KMS-11 (cell line): ENCODE measurements at regions not wholly inside any gene's neighbourhood (a gene's known extent, or its start where the extent isn't known, plus 50 kb on each side); places are given as distances from the start of the nearest gene placed in this dataset.

Experiments used
- H2AFZ ChIP-seq: fragments of 200-600 bp; sonication (generic); 2 replicates; pipeline ENCODE4 v1.6.1; 2016; ENCODE audit warnings: antibody characterized with exemption, mixed run types, low read depth
- H3K27ac ChIP-seq: fragments of 200-600 bp; sonication (generic); 2 replicates; pipeline ENCODE4 v1.6.1; 2016; ENCODE audit warnings: mild to moderate bottlenecking, mixed run types
- H3K27me3 ChIP-seq: fragments of 200-600 bp; sonication (generic); 2 replicates; pipeline ENCODE4 v1.6.1; 2017; ENCODE audit warnings: mild to moderate bottlenecking, low read depth, mixed run types, moderate library complexity; ENCODE audit not compliant: insufficient read depth
- H3K36me3 ChIP-seq: fragments of 200-600 bp; sonication (generic); 2 replicates; pipeline ENCODE4 v1.6.1; 2017; ENCODE audit warnings: mild to moderate bottlenecking, mixed run types; ENCODE audit not compliant: insufficient read depth
- H3K4me1 ChIP-seq: fragments of 200-600 bp; sonication (generic); 2 replicates; pipeline ENCODE4 v1.6.1; 2016; ENCODE audit warnings: mild to moderate bottlenecking, low read depth, mixed run types; ENCODE audit not compliant: poor library complexity, severe bottlenecking
- H3K4me2 ChIP-seq: fragments of 200-600 bp; sonication (generic); 2 replicates; pipeline ENCODE4 v1.7.0; 2016; ENCODE audit warnings: mild to moderate bottlenecking, mixed run types
- H3K4me3 ChIP-seq: fragments of 200-600 bp; sonication (generic); IDR thresholded peaks from 2 replicates; pipeline ENCODE4 v1.6.1; 2017; ENCODE audit warnings: low read depth, low read length, mixed read lengths; ENCODE audit not compliant: insufficient read depth
- H3K79me2 ChIP-seq: fragments of 200-600 bp; sonication (generic); 2 replicates; pipeline ENCODE4 v1.6.1; 2016; ENCODE audit warnings: low read depth, mixed run types; ENCODE audit not compliant: insufficient read depth
- H3K9ac ChIP-seq: fragments of 200-600 bp; sonication (generic); 2 replicates; pipeline ENCODE4 v1.6.1; 2016; ENCODE audit warnings: mild to moderate bottlenecking, mixed run types
- H4K20me1 ChIP-seq: fragments of 200-600 bp; sonication (generic); 2 replicates; pipeline ENCODE4 v1.6.1; 2016; ENCODE audit warnings: mild to moderate bottlenecking, mixed run types; ENCODE audit not compliant: insufficient read depth
- TF ChIP-seq, protein P1 (sequence below): fragments of 200-600 bp; sonication (generic); conservative IDR thresholded peaks from 2 replicates; pipeline ENCODE4 v1.6.1; 2017; ENCODE audit warnings: low read depth, mild to moderate bottlenecking, antibody characterized with exemption, low read length, moderate library complexity, mixed read lengths

DNA sequence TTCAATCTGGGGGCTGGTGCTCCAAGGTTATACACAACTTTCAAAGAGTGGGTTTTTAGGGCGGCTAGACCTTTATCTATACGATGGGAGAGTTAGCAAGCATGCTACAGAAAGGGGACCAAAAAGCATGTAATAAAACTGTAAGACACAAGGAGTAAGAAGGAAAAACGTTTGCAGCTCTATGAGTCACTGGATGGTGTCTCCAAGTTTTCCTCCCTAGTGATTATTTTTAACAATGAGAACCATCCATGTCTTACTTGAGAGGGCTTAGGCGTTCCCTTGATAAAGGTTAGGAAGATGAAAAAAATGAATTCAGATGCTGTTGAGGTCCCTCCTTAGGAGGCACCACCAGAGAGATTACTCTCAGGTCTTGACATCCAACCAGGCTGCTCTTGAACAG, 75.9 kb downstream of the HRH4 start:
- no peak overlapping the region for H2AFZ ChIP-seq
- no peaks in the 10 kb centered on the region for H4K20me1 ChIP-seq
- H3K36me3 ChIP-seq = no peaks in the 10 kb centered on the region
- TF ChIP-seq, protein P1, sequence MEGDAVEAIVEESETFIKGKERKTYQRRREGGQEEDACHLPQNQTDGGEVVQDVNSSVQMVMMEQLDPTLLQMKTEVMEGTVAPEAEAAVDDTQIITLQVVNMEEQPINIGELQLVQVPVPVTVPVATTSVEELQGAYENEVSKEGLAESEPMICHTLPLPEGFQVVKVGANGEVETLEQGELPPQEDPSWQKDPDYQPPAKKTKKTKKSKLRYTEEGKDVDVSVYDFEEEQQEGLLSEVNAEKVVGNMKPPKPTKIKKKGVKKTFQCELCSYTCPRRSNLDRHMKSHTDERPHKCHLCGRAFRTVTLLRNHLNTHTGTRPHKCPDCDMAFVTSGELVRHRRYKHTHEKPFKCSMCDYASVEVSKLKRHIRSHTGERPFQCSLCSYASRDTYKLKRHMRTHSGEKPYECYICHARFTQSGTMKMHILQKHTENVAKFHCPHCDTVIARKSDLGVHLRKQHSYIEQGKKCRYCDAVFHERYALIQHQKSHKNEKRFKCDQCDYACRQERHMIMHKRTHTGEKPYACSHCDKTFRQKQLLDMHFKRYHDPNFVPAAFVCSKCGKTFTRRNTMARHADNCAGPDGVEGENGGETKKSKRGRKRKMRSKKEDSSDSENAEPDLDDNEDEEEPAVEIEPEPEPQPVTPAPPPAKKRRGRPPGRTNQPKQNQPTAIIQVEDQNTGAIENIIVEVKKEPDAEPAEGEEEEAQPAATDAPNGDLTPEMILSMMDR = no peak
- H3K9ac ChIP-seq = no peak overlapping the region
- no peaks in the 10 kb centered on the region for H3K4me1 ChIP-seq
- H3K27ac ChIP-seq = no peak overlapping the region
- H3K79me2 ChIP-seq = no peaks in the 10 kb centered on the region
- no peak overlapping the region for H3K4me2 ChIP-seq
- H3K27me3 ChIP-seq = no peaks in the 10 kb centered on the region
- H3K4me3 ChIP-seq = no peak overlapping the region

DNA sequence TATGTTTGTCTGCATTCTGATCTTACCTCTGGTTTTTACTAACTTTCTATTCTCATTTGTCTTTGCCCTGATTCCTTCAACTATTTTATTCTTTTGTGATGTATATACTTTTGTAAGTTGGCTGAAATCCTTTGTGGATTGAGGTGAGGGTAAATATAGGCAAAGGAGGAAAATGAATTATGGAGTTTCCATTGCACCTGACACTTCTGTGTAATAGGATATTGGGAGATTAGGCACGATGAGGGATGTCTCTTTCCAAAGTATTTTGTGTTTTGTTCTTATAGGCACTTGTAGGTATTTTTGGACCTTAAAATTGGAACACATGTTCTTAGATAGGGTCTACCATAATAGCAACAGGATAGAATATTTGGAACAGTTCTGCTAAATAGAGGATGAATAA, 76.4 kb downstream of the HRH4 start:
- H3K27me3 ChIP-seq = no peaks in the 10 kb centered on the region
- TF ChIP-seq, protein P1 = no peak
- no peak overlapping the region for H2AFZ ChIP-seq
- no peaks in the 10 kb centered on the region for H4K20me1 ChIP-seq
- no peak overlapping the region for H3K4me2 ChIP-seq
- H3K4me3 ChIP-seq = no peak overlapping the region
- H3K27ac ChIP-seq = no peak overlapping the region
- H3K36me3 ChIP-seq = no peaks in the 10 kb centered on the region
- no peak overlapping the region for H3K9ac ChIP-seq
- no peaks in the 10 kb centered on the region for H3K4me1 ChIP-seq
- H3K79me2 ChIP-seq = no peaks in the 10 kb centered on the region

DNA sequence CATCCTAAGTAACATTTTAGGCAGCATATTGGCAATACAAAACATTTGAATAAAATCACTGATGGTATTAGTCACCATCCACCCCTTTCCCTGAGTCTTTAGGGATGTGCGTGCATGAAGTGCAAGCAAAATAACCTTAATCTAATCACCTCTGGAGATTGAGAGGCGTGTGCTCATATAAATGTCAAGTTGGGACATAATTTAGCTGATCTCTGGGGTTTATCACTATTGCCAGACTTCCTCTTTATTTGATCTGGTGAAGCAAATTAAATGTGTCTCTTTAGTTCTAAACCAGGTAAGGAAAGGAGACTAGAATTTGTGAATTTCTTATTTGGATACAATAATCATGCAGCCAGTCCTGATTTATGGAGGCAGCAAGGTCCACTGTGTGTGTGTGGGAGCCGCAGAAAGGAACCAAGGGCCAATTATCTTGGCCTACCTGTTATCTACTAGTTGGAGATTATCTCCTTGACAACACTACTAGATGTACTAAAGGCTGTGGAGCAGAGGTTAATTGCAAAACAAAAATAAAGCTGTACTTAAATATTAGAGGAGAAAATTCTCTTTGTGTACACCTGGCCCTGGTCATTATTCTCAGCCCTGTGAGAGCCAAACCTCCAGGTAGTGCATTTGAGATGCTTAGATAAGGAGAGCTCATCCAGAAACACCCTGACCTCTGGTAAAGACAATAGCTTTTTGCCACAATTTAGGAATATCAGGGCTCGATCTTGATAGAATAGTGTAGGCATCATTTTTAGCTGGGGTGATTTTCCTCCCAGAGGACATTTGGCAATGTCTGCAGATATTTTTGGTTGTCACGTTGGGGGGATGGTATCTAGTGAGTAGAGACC, 78.2 kb downstream of the HRH4 start:
- Histone ChIP-seq H3K36me3 (no peaks in the 10 kb centered on the region), H4K20me1 (no peaks in the 10 kb centered on the region), H3K27me3 (no peaks in the 10 kb centered on the region), H3K27ac (no peak overlapping the region), H3K79me2 (no peaks in the 10 kb centered on the region), H2AFZ (no peak overlapping the region), H3K4me2 (no peak overlapping the region), H3K9ac (no peak overlapping the region), H3K4me3 (no peak overlapping the region), H3K4me1 (no peaks in the 10 kb centered on the region)
- TF ChIP-seq, protein P1 = no peak

DNA sequence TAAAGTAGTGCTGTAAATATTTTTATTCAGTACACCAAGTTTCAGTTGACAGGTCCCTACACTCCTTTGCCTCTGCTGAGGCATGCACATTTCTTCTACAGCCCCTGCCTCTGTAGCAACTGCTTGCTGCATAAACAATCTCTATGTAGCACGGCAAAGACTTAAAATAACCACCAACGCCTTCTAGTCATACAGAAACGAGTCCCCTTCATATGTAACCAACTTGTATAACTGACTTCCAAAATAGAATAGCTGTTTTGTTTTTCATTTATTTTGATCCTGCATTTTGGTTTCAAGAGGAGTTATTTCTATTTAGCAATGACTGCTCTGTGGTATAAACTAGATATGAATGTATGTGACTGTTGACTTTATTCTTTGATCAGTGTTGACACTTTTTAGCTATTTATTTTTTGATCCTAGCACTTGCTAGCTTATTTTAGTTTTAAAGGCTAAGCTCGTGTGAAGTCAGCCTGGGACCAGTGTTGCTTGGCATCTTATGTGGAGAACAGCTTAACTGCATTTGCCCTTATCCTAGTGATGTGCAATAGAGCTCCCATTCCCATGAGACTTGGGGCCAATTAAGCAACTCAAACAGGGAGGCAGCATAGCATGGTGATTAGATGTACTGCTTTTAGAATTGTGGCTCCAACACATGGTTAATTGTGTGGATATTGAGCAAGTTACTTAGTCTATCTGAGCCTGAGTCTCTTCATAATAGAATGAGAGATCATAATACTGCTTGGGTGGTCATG, 79.6 kb downstream of the HRH4 start:
- Histone ChIP-seq H3K79me2 (no peaks in the 10 kb centered on the region), H3K4me2 (no peak overlapping the region), H3K27ac (no peak overlapping the region), H4K20me1 (no peaks in the 10 kb centered on the region), H3K27me3 (no peaks in the 10 kb centered on the region), H3K4me3 (no peak overlapping the region), H3K36me3 (no peaks in the 10 kb centered on the region), H3K4me1 (no peaks in the 10 kb centered on the region), H3K9ac (no peak overlapping the region), H2AFZ (no peak overlapping the region)
- TF ChIP-seq, protein P1 = no peak
